Natural killer cell (primary cell): ENCODE measurements at regions not wholly inside any gene's neighbourhood (a gene's known extent, or its start where the extent isn't known, plus 50 kb on each side); places are given as distances from the start of the nearest gene placed in this dataset.

ENCODE experiments used
- ATAC-seq, 3 donors: fragments of 150-1000 bp in 2 of 3; fragments of 200-7000 bp in 1 of 3; cut with Tn5 transposase; 1 replicate in 1 of 3; 2 replicates in 2 of 3; pipeline ENCODE4 v1.10.0; 2021; ENCODE audit warnings: mild to moderate bottlenecking in 2 of 3, moderate library complexity in 2 of 3
- DNase-seq, 2 donors: peaks; one replicate each; pipeline versions ENCODE4 v3.0.0 to v3.0.0-alpha.2; 2013 to 2021; ENCODE audit warnings: mixed read lengths in 1 of 2
- H3K27ac ChIP-seq: one replicate; pipeline ENCODE4 v1.5.1; 2013; ENCODE audit warnings: mild to moderate bottlenecking, low read length
- H3K27me3 ChIP-seq: one replicate; pipeline ENCODE4 v1.6.1; 2013; ENCODE audit warnings: low read length; ENCODE audit not compliant: control insufficient read depth, insufficient read depth
- H3K36me3 ChIP-seq: one replicate; pipeline ENCODE4 v1.6.1; 2013; ENCODE audit warnings: low read length; ENCODE audit not compliant: control insufficient read depth, insufficient read depth
- H3K4me1 ChIP-seq: one replicate; pipeline ENCODE4 v1.6.1; 2013; ENCODE audit warnings: low read length; ENCODE audit not compliant: control insufficient read depth, insufficient read depth
- H3K4me3 ChIP-seq: one replicate; pipeline ENCODE4 v1.5.1; 2013; ENCODE audit warnings: low read length
- H3K9me3 ChIP-seq: one replicate; pipeline ENCODE4 v1.6.1; 2013; ENCODE audit warnings: low read length; ENCODE audit not compliant: control insufficient read depth, insufficient read depth
- H3K27ac Mint-ChIP-seq, 2 donors: one replicate each; pipeline ENCODE4 v1.8.0; 2022; ENCODE audit warnings: mild to moderate bottlenecking in 2 of 2, mixed read lengths in 2 of 2, moderate library complexity in 1 of 2
- H3K27me3 Mint-ChIP-seq, 2 donors: one replicate each; pipeline ENCODE4 v1.8.0; 2022; ENCODE audit warnings: low read depth in 2 of 2, mixed read lengths in 2 of 2
- H3K36me3 Mint-ChIP-seq: one replicate; pipeline ENCODE4 v1.8.0; 2022; ENCODE audit warnings: mixed read lengths
- H3K4me1 Mint-ChIP-seq, 2 donors: one replicate each; pipeline ENCODE4 v1.8.0; 2022; ENCODE audit warnings: mixed read lengths in 2 of 2
- H3K4me3 Mint-ChIP-seq: one replicate; pipeline ENCODE4 v1.8.0; 2022; ENCODE audit warnings: mild to moderate bottlenecking, moderate library complexity, mixed read lengths
- H3K9me3 Mint-ChIP-seq, 2 donors: one replicate each; pipeline ENCODE4 v1.8.0; 2022; ENCODE audit warnings: mixed read lengths in 2 of 2
- CTCF ChIP-seq: fragments of 200-600 bp; IDR thresholded peaks from one replicate; pipeline ENCODE4 v1.8.0; 2022; ENCODE audit warnings: antibody characterized with exemption
- WGBS: methylation state at CpG from one replicate; pipeline ENCODE4 v1.1.7; 2013; ENCODE audit warnings: missing lambda C conversion rate; ENCODE audit not compliant: insufficient coverage; 5-methylcytosine and 5-hydroxymethylcytosine counted together
- intact Hi-C: fragments of 100-400 bp; cut with micrococcal nuclease; formaldehyde crosslinking; loops from one replicate; pipeline ENCODE4 v1.14.2; 2022

- Histone ChIP-seq H3K4me1 (no peaks in the 10 kb centered on the region), H3K27me3 (no peaks in the 10 kb centered on the region), H3K4me3 (no peak overlapping the region), H3K27ac (no peak overlapping the region), H3K36me3 (no peaks in the 10 kb centered on the region), H3K9me3 (no peaks in the 10 kb centered on the region)
- no peak for TF ChIP-seq CTCF
- DNase-seq (no peak), ATAC-seq (no peak)
- H3K27me3 Mint-ChIP-seq, result no peaks in the 10 kb centered on the region
- H3K36me3 Mint-ChIP-seq, result peaks cover 10% of the 10 kb centered on the region
- H3K4me1 Mint-ChIP-seq, result no peaks in the 10 kb centered on the region
- H3K27ac Mint-ChIP-seq, result no peak overlapping the region
- no peak overlapping the region for H3K4me3 Mint-ChIP-seq
- peaks cover 8 to 12% of the 10 kb centered on the region in 2 donors for H3K9me3 Mint-ChIP-seq
- intact Hi-C loops, result no loop called here
- 90% methylated on average over 4 of the region's 4 CpGs for WGBS
These were observed 487.4 kb downstream of the ZNF608 start for GRCh38 chr5:124259017-124259416.

GRCh38 chr5:124257048-124257447, 489.4 kb downstream of the ZNF608 start:
- Mint-ChIP-seq H3K4me3 (no peak overlapping the region), H3K27ac (no peak overlapping the region), H3K9me3 (peaks cover 8 to 12% of the 10 kb centered on the region in 2 donors), H3K27me3 (no peaks in the 10 kb centered on the region), H3K4me1 (no peaks in the 10 kb centered on the region), H3K36me3 (peaks cover 10% of the 10 kb centered on the region)
- intact Hi-C loops, result no loop called here
- Histone ChIP-seq H3K27me3 (no peaks in the 10 kb centered on the region), H3K9me3 (no peaks in the 10 kb centered on the region), H3K4me1 (no peaks in the 10 kb centered on the region), H3K4me3 (no peak overlapping the region), H3K36me3 (no peaks in the 10 kb centered on the region), H3K27ac (no peak overlapping the region)
- no peak for DNase-seq
- WGBS, result 87% methylated on average over 8 of the region's 8 CpGs
- no peak for TF ChIP-seq CTCF
- no peak for ATAC-seq

GRCh38 chr5:124253203-124253810, 493.1 kb downstream of the ZNF608 start:
- Histone ChIP-seq H3K27me3 (no peaks in the 10 kb centered on the region), H3K4me1 (no peaks in the 10 kb centered on the region), H3K4me3 (no peak overlapping the region), H3K36me3 (no peaks in the 10 kb centered on the region), H3K9me3 (no peaks in the 10 kb centered on the region), H3K27ac (no peak overlapping the region)
- Mint-ChIP-seq H3K4me1 (no peaks in the 10 kb centered on the region), H3K36me3 (peaks cover 10% of the 10 kb centered on the region), H3K4me3 (no peak overlapping the region), H3K27me3 (no peaks in the 10 kb centered on the region), H3K27ac (no peak overlapping the region), H3K9me3 (peaks cover 5 to 13% of the 10 kb centered on the region in 2 donors)
- no peak for TF ChIP-seq CTCF
- intact Hi-C loops, result no loop called here
- DNase-seq (no peak), ATAC-seq (no peak)
- 90% methylated on average over 10 of the region's 11 CpGs for WGBS

- H3K27ac Mint-ChIP-seq, result no peak overlapping the region
- ATAC-seq (no peak), DNase-seq (no peak)
- 71% methylated on average over 1 of the region's 1 CpG for WGBS
- Histone ChIP-seq H3K27me3 (no peaks in the 10 kb centered on the region), H3K4me1 (no peaks in the 10 kb centered on the region), H3K36me3 (no peaks in the 10 kb centered on the region), H3K9me3 (no peaks in the 10 kb centered on the region), H3K4me3 (no peak overlapping the region), H3K27ac (no peak overlapping the region)
- H3K9me3 Mint-ChIP-seq, result peaks cover 2 to 10% of the 10 kb centered on the region in 2 donors
- H3K36me3 Mint-ChIP-seq, result peaks cover 10% of the 10 kb centered on the region
- no peaks in the 10 kb centered on the region for H3K27me3 Mint-ChIP-seq
- intact Hi-C loops, result no loop called here
- no peak overlapping the region for H3K4me3 Mint-ChIP-seq
- no peaks in the 10 kb centered on the region for H3K4me1 Mint-ChIP-seq
- TF ChIP-seq CTCF, result no peak
These were observed 493.7 kb downstream of the ZNF608 start for GRCh38 chr5:124252747-124253146.
